ENCODE measurements at regions not wholly inside any gene's neighbourhood (a gene's known extent, or its start where the extent isn't known, plus 50 kb on each side); places are given as distances from the start of the nearest gene placed in this dataset.
A peak's percentile ranks its signal among the peaks of the same experiment; 100 is the strongest.

GRCh38 chr7:47153576-47153975, 428.3 kb downstream of the TNS3 start (continued):
- TF ChIP-seq CTBP2 (IDR thresholded peaks at IDR 0.05; ENCODE audit: borderline replicate concordance, insufficient read depth, insufficient read length, low read length) (no peak), CHD1 (IDR thresholded peaks at IDR 0.05; ENCODE audit: low read depth, low read length) (no peak), SP1 (IDR thresholded peaks at IDR 0.05; ENCODE audit: low read depth, low read length) (peak; percentile 45; the same call in 1 of the 2 replicates), SP4 (IDR thresholded peaks at IDR 0.05; ENCODE audit: low read length) (no peak), BCL11A (IDR thresholded peaks at IDR 0.05; ENCODE audit: low read depth in 2 of 2, low read length in 2 of 2) (no peak), E2F6 (IDR thresholded peaks at IDR 0.05) (no peak), RBBP5 (IDR thresholded peaks at IDR 0.05; ENCODE audit: borderline replicate concordance, low read depth, low read length) (no peak), SUZ12 (IDR thresholded peaks at IDR 0.05; ENCODE audit: low read length) (no peak), ATF2 (IDR thresholded peaks at IDR 0.05; ENCODE audit: low read length) (no peak), TEAD4 (IDR thresholded peaks at IDR 0.05; ENCODE audit: low read depth, low read length) (peak; percentile 97), RNF2 (IDR thresholded peaks at IDR 0.05; ENCODE audit: borderline replicate concordance, low read depth, low read length, missing control alignments, poor library complexity, severe bottlenecking) (no peak), POU5F1 (IDR thresholded peaks at IDR 0.05; ENCODE audit: low read depth, low read length) (0 out of 2 replicates have a peak, but pooled peaks have one; percentile 35), ASH2L (IDR thresholded peaks at IDR 0.05; ENCODE audit: low read length) (no peak), KDM4A (IDR thresholded peaks at IDR 0.05; ENCODE audit: low read depth, low read length, severe bottlenecking) (no peak), ZNF274 (IDR thresholded peaks at IDR 0.05; ENCODE audit: borderline replicate concordance, extremely low read depth, low read length) (no peak)

Data from H1 (cell line).